ENCODE measurements at regions not wholly inside any gene's neighbourhood (a gene's known extent, or its start where the extent isn't known, plus 50 kb on each side); places are given as distances from the start of the nearest gene placed in this dataset.

DNA sequence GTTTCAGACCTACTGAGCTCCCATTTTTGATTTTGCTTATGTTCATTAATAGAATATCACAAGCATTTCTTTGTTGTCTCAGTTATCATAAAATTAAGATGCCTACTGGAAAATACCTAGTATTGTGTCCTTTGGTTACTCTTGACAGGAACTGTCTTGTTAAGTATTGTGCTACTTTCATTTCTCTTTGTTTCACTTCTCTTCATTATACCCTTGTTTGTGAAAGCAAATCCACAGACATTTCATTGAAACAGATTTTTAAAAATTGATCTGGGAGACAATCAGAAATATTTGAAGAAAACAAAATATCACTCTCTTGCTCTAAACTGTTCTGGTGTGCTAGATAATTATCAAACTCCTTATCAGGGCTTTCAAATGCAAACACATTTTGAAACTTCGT, 290.5 kb upstream of the EYS start:
- TF ChIP-seq RAD21 (IDR thresholded peaks at IDR 0.05; ENCODE audit: low read depth) (no peak), TAF1 (IDR thresholded peaks at IDR 0.05; ENCODE audit: low read depth) (no peak), CREB1 (IDR thresholded peaks at IDR 0.05; ENCODE audit: low read depth) (no peak), NFIC (IDR thresholded peaks at IDR 0.05) (no peak)
- TF ChIP-seq, protein P1, sequence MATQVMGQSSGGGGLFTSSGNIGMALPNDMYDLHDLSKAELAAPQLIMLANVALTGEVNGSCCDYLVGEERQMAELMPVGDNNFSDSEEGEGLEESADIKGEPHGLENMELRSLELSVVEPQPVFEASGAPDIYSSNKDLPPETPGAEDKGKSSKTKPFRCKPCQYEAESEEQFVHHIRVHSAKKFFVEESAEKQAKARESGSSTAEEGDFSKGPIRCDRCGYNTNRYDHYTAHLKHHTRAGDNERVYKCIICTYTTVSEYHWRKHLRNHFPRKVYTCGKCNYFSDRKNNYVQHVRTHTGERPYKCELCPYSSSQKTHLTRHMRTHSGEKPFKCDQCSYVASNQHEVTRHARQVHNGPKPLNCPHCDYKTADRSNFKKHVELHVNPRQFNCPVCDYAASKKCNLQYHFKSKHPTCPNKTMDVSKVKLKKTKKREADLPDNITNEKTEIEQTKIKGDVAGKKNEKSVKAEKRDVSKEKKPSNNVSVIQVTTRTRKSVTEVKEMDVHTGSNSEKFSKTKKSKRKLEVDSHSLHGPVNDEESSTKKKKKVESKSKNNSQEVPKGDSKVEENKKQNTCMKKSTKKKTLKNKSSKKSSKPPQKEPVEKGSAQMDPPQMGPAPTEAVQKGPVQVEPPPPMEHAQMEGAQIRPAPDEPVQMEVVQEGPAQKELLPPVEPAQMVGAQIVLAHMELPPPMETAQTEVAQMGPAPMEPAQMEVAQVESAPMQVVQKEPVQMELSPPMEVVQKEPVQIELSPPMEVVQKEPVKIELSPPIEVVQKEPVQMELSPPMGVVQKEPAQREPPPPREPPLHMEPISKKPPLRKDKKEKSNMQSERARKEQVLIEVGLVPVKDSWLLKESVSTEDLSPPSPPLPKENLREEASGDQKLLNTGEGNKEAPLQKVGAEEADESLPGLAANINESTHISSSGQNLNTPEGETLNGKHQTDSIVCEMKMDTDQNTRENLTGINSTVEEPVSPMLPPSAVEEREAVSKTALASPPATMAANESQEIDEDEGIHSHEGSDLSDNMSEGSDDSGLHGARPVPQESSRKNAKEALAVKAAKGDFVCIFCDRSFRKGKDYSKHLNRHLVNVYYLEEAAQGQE (IDR thresholded peaks at IDR 0.05; ENCODE audit: low read depth) = no peak
